Gastroesophageal sphincter (tissue), 3 donors: ENCODE measurements at regions not wholly inside any gene's neighbourhood (a gene's known extent, or its start where the extent isn't known, plus 50 kb on each side); places are given as distances from the start of the nearest gene placed in this dataset.

Source experiments
- CTCF ChIP-seq, 4 experiments: fragments of 200-600 bp in 2 of 4; fragments of 450-650 bp in 2 of 4; sonication (generic) in 1 of 4; IDR thresholded peaks; one replicate each; pipeline ENCODE4 v1.5.1; 2017 to 2019; ENCODE audit warnings: antibody characterized with exemption in 4 of 4, mild to moderate bottlenecking in 2 of 4, moderate library complexity in 2 of 4
- EP300 ChIP-seq: sonication (generic); formaldehyde crosslinking; IDR thresholded peaks from one replicate; pipeline ENCODE4 v1.6.1; 2017; ENCODE audit warnings: antibody characterized with exemption, mild to moderate bottlenecking
- POLR2A ChIP-seq, 2 donors: fragments of 450-650 bp; IDR thresholded peaks; one replicate each; pipeline ENCODE4 v1.6.1; 2017; ENCODE audit warnings: antibody characterized with exemption in 2 of 2, mild to moderate bottlenecking in 2 of 2, moderate library complexity in 1 of 2
- POLR2AphosphoS5 ChIP-seq: sonication (generic); formaldehyde crosslinking; IDR thresholded peaks from one replicate; pipeline ENCODE4 v1.6.1; 2017; ENCODE audit warnings: antibody characterized with exemption

GRCh38 chr2:195438692-195439091, 218.3 kb upstream of the SLC39A10 start:
- TF ChIP-seq CTCF (IDR thresholded peaks at IDR 0.05) (no peak), POLR2A (IDR thresholded peaks at IDR 0.05) (no peak), EP300 (no peak), POLR2AphosphoS5 (no peak)
